22Rv1 (cell line): ENCODE measurements at regions not wholly inside any gene's neighbourhood (a gene's known extent, or its start where the extent isn't known, plus 50 kb on each side); places are given as distances from the start of the nearest gene placed in this dataset.

Source experiments
- ZFX ChIP-seq: fragments of 450-650 bp; IDR thresholded peaks from 2 replicates; pipeline ENCODE4 v1.6.1; 2017; ENCODE audit warnings: antibody characterized with exemption, borderline replicate concordance
- TF ChIP-seq, protein P1 (sequence below): fragments of 450-650 bp; IDR thresholded peaks from 2 replicates; pipeline ENCODE4 v1.5.1; 2017; ENCODE audit warnings: mild to moderate bottlenecking

GRCh38 chr1:214967865-214968575 is 114.5 kb upstream of the KCNK2 start:
- TF ChIP-seq, protein P1, sequence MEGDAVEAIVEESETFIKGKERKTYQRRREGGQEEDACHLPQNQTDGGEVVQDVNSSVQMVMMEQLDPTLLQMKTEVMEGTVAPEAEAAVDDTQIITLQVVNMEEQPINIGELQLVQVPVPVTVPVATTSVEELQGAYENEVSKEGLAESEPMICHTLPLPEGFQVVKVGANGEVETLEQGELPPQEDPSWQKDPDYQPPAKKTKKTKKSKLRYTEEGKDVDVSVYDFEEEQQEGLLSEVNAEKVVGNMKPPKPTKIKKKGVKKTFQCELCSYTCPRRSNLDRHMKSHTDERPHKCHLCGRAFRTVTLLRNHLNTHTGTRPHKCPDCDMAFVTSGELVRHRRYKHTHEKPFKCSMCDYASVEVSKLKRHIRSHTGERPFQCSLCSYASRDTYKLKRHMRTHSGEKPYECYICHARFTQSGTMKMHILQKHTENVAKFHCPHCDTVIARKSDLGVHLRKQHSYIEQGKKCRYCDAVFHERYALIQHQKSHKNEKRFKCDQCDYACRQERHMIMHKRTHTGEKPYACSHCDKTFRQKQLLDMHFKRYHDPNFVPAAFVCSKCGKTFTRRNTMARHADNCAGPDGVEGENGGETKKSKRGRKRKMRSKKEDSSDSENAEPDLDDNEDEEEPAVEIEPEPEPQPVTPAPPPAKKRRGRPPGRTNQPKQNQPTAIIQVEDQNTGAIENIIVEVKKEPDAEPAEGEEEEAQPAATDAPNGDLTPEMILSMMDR: no peak
- TF ChIP-seq ZFX: no peak
